Stimulated activated CD4-positive, alpha-beta T cell treated with anti-CD3 and anti-CD28 coated beads, TNF-alpha, amount 100 ng/mL, for 4 hours (primary cell): ENCODE measurements at regions not wholly inside any gene's neighbourhood (a gene's known extent, or its start where the extent isn't known, plus 50 kb on each side); places are given as distances from the start of the nearest gene placed in this dataset.

ENCODE experiments used
- DNase-seq, 3 experiments: peaks; one replicate each; pipeline ENCODE4 v3.0.0-alpha.2; 2020; ENCODE audit warnings: low read depth in 3 of 3

DNA sequence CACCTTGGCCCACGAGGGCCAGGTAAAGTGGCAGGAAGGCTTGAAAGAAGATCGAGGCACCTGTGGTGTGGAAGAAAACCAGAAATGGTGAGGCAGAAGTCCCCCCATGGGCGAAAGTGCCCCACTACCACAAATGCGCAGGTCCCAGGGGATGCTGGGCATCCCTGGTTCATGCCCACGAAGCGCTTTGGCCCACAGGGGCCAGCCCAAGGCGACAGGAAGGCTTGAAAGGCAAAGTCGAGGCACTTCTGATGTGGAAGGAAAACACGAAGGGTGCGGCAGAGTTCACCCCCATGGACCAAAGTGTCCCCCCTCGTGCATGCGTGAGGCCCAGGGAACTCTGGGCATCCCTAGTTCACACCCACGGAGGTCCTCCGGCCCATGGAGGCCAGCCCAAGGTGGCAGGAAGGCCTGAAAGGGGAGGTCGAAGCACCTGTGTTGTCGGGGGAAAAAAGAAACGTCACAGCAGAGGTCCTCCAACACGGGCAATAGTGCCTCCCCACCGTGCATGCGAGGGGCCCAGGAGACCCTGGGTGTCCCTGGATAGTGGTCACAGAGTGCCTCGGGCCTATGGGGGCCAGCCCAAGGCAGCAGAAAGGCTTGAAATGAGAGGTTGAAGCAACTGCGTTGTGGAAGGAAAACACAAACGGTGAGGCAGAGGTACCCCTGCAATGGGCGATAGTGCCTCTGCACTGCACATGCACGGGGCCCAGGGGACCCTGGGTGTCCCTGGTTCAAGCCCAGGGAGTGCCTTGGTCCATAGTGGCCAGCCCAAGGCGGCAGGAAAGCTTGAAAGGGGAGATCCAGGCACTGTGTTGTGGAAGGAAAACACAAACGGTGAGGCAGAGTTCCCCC, 373.9 kb downstream of the ALG10 start:
- no peak for DNase-seq

DNA sequence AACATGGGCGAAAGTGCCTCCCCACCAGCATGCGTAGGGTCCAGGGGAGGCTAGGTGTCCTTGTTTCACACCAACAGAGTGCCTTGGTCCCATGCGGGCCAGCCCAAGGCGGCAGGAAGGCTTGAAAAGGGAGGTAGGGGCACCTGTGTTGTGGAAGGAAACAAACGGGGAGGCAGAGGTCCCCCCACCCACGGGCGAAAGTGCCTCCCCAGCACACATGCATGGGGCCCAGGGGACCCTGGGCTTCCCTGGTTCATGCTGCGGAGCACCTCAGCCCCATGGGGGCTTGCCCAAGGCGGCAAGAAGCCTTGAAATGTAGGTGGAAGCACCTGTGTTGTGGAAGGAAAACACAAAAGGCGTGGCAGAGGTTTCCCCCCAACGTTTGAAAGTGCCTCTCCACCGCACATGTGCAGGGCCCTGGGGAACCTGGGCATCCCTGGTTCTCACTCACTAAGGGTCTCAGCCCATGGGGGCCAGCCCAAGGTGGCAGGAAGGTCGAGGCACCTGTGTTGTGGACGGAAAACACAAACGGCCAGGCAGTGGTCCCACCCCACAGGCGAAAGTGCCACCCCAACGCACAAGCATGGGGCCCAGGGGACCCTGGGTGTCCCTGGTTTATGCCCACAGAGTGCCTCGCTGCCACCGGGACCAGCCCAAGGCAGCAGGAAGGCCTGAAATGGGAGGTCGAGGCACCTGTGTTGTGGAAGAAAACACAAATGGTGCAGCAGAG, 374.7 kb downstream of the ALG10 start:
- DNase-seq, result no peak

DNA sequence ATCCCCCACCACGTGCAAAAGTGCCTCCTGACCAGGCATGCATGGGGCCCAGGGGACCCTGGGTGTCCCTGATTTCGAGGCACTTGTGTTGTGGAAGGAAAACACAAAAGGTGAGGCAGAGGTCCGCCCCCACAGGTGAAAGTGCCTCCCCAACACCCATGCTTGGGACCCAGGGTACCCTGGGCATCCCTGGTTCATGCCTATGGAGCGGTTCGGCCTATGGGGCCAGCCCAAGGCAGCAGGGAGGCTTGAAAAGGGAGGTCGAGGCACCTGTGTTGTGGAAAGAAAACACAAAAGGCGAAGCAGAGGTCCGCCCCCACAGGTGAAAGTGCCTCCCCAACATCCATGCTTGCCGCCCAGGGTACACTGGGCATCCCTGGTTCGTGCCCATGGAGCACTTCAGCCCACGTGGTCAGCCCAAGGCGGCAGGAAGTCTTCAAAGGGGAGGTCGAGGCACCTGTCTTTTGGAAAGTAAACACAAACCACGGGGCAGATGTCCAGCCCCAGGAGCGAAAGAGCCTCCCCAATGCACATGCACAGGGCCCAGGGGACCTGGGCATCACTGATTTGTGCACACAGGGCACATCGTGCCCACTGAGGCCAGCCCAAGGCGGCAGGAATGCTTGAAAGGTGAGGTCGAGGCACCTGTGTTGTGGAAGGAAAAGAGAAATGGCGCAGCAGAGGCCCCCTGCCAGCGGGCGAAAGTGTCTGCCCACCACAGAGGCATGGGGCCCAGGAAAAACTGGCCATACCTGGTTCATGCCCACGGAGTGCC, 375.5 kb downstream of the ALG10 start:
- DNase-seq, result no peak

DNA sequence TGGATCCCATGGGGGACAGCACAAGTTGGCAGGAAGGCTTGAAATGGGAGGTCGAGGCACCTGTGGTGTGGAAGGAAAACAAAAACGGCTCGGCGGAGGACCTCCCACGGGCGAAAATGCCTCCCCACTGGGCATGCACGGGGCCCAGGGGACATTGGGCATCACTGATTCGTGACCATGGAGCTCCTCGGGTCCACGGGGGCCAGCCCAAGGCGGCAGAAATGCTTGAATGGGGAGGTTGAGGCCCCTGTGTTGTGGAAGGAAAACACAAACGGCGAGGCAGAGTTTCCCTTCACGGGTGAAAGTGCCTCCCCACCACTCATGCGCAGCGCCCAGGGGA, 376.0 kb downstream of the ALG10 start:
- DNase-seq, result no peak

DNA sequence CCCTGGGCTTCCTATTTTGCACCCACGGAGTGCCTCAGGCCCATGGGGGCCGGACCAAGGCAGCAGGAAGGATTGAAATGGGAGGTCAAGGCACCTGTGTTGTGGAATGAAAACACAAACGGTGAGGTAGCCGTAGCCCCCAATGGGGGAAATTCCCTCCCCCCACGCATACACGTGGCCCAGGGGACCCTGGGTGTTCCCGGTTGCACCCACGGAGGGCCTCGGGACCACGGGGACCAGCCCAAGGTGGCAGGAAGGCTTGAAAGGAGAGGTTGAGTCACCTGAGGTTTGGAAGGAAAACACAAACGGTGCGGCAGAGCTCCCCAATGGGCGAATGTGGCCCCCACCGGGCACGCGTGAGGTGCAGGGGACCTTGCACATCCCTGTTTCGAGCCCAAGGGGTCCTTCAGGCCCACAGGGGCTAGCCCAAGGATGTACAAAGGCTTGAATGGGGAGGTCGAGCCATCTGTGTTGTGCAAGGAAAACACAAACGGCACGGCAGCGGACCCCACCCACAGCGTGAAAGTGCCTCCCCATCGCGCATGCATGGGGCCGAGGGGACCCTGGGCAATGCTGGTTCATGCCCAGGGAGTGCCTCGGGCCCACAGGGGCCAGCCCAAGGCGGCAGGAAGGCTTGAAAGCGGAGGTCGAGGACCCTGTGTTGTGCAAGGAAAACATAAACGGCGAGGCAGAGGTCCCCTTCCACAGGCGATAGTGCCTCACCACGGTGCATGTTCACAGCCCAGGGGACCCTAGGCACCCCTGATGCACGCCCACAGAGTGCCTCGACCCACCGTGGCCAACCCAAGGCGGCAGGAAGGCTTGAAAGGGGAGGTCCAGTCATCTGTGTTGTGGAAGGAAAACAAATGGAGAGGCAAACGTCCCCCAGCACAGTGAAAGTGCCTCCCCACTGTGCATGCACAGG, 376.7 kb downstream of the ALG10 start:
- no peak for DNase-seq

DNA sequence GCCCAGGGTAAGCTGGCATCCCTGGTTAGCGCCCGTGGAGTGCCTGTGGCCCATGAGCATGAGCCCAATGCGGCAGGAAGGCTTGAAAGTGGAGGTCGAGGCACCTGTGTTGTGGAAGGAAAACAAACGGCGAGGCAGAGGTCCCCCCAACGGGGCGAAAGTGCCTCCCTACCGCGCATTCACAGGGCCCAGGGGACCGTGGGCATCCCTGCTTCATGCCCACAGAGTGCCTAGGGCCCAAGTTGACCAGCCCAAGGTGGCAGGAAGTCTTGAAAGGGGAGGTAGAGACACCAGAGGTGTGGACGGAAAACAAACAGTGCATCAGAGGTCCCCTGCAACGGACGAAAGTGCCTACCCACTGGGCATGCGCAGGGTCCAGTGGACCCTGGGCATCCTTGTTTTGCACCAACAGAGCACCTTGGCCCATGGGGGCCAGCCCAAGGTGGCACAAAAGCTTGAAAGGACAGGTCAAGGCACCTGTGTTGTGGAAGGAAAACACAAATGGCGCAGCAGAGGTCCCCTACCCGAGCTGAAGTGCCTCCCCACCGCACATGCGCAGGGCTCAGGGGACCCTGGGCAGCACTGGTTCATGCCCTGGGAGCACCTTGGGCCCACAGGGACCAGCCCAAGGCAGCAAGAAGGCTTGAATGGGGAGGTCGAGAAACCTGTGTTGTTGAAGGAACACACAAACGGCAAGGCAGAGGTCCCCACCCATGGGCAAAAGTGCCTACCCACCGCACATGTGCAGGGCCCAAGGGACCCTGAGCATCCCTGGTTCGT, 377.5 kb downstream of the ALG10 start:
- DNase-seq, result no peak

DNA sequence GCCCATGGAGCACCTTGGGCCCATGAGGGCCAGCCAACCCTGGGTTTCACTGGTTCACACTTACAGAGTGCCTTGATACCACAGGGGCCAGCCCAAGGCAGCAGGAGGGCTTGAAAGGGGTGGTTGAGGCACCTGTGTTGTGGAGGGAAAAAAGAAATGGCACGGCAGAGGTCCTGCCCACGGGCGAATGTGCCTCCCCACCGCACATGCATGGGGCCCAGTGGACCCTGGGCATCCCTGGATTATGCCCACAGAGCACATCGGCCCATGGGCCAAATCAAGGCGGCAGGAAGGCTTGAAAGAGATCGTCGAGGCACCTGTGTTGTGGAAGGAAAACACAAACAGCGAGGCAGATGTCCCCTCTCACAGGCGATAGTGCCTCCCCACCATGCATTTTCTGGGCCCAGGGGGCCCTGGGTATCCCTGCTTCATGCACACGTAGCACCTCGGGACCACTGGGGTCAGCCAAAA, 378.1 kb downstream of the ALG10 start:
- DNase-seq, result no peak

DNA sequence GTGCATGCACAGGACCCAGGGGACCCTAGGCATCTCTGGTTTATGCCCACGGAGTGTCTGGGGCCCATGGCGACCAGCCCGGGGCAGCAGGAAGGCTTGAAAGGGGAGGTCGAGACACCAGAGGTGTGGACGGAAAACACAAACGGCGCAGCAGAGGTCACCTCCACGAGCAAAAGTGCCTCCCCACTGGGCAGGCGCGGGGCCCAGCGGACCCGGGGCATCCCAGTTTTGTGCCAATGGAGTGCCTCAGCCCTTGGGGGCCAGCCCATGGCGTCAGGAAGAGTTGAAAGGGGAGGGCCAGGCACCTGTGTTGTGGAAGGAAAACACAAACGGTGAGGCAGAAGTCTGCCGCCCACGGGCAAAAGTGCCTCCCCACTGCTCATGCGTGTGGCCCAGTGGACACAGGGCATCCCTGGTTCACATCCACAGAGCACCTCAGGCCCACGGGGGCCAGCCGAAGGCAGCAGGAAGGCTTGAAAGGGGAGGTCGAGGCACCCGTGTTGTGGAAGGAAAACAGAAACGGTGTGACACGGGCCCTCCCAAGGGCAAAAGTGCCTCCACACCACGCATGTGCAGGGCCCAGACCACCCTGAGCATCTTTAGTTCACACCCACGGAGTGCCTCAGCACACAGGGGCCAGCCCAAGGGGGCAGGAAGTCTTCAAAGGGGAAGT, 378.8 kb downstream of the ALG10 start:
- DNase-seq, result no peak

DNA sequence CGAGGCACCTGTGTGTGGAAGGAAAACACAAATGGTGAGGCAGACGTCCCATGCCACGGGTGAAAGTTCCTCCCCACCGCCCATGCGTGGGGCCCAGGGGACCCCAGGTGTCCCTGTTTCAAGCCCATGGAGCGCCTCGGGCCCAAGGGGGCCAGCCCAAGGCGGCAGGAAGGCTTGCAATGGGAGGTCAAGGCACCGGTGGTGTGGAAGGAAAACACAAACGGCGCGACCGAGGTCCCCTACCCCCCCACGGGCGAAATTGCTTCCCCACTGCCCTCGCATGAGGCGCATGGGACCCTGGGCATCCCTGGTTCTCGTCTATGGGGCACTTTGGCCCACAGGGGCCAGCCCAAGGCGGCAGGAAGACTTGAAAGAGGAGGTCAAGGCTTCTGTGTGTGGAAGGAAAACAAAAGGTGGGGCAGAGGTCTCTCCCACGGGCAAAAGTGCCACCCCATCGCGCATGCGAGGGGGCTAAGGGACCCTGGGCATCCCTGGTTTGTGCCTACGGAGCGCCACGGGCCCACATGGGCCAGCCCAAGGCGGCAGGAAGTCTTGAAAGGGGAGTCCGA, 379.4 kb downstream of the ALG10 start:
- no peak for DNase-seq

DNA sequence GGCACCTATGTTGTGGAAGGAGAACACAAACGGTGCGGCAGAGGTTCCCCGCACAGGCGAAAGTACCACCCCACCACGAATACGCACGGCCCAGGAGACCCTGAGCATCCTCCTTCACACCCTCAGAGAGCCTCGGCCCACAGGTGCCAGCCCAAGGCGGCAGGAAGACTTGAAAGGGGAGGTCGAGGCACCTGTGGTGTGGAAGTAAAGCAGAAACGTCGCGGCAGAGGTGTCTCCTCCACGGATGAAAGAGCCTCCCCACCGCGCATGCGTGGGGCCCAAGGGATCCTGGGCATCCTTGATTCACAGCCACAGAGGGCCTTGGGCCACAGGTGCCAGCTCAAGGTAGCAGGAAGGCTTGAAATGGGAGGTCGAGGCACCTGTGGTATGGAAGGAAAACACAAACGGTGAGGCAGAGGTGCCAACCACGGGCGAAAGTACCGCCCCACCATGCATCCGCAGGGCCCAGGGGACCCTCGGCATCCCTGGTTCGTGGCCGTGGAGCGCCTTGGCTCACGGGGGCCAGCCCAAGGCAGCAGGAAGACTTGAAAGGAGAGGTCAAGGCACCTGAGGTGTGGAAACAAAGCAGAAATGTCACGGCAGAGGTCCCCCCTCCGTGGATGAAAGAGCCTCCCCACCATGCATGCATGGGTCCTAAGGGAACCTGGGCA, 380.1 kb downstream of the ALG10 start:
- DNase-seq, result no peak

DNA sequence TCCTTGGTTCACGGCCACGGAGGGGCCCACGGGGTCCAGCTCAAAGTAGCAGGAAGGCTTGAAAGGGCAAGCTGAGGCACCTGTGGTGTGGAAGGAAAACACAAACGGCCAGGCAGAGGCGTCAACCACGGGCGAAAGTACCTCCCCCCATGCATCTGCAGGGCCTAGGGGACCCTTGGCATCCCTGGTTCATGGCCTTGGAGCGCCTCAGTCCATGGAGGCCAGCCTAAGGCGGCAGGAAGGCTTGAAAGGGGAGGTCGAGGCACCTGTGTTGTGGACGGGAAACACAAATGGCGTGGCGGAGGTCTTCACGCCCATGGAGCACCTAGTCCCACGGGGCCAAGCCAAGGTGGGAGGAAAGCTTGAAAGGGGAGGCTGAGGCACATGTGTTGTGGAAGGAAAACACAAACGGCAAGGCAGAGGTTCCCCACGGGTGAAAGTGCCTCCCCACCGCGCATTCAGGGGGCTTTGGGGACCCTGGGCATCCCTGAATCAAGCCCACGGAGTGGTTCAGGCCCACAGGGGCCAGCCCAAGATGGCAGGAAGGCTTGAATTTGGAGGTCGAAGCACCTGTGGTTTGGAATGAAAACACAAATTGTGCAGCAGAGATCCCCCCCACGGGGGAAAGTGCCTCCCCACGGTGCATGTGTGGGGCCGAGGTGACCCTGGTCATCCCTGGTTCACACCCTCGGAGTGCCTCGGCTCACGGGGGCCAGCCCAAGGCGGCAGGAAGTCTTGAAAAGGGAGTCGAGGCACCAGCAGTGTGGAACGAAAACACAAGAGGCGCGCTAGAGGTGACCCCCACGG, 380.8 kb downstream of the ALG10 start:
- no peak for DNase-seq

DNA sequence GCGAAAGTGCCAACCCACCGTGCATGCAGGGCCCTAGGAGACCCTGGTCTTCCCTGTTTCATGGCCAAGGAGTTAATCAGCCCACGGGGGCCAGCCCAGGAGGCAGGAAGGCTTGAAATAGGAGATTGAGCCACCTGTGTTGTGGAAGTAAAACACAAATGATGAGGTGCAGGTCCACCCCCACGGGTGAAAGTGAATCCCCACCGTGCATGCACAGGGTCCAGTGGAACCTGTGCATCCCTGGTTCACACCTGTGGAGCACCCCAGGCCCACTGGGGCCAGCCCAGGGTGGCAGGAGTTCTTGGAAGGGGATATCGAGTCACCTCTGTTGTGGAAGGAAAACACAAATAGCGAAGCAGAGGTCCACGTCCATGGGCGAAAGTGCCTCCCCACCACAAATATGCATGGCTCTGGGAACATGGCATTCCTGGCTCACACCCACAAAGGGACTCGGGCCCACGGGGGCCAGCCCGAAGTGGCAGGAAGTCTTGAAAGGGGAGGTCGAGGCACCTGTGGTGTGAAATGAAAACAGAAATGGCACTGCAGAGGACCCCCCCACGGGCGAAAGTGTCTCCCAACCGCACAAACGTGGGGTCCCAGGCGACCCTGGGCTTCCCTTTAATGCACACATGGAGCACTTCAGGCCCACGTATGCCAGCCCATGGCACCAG, 381.5 kb downstream of the ALG10 start:
- DNase-seq, result no peak

DNA sequence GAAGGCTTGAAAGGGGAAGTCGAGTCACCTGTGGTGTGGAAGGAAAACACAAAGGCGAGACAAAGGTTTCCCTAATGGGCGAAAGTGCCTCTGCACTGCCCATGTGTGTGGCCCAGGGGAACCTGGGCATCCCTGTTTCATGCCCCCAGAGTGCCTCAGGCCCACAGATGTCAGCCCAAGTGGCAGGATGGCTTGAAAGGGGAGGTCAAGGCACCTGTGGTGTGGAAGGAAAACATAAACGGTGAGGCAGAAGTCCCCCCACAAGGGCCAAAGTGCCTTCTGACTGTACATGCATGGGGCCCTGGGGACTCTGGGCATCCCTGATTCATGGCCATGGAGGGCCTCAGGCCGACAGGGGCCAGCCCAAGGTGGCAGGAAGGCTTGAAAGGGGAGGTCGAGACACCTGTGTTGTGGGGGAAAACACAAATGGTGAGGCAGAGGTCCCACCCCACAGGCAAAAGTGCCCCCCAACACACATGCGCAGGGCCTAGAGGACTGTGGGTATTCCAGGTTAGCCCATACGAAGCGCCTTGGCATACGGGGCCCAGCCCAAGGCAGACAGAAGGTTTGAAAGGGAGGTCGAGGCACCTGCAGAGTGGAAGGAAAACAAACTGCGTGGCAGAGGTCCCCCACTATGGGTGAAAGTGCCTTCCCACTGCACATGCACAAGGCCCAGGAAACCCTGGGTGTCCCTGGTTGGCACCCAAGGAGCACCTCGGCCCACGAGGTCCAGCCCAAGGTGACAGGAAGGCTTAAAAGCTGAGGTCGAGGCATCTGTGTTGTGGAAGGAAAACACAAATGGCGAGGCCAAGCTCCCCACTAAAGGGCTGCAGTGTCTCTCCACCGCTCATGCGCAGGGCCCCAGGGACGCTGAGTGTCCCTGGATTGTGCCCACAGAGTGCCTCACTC, 382.3 kb downstream of the ALG10 start:
- no peak for DNase-seq

DNA sequence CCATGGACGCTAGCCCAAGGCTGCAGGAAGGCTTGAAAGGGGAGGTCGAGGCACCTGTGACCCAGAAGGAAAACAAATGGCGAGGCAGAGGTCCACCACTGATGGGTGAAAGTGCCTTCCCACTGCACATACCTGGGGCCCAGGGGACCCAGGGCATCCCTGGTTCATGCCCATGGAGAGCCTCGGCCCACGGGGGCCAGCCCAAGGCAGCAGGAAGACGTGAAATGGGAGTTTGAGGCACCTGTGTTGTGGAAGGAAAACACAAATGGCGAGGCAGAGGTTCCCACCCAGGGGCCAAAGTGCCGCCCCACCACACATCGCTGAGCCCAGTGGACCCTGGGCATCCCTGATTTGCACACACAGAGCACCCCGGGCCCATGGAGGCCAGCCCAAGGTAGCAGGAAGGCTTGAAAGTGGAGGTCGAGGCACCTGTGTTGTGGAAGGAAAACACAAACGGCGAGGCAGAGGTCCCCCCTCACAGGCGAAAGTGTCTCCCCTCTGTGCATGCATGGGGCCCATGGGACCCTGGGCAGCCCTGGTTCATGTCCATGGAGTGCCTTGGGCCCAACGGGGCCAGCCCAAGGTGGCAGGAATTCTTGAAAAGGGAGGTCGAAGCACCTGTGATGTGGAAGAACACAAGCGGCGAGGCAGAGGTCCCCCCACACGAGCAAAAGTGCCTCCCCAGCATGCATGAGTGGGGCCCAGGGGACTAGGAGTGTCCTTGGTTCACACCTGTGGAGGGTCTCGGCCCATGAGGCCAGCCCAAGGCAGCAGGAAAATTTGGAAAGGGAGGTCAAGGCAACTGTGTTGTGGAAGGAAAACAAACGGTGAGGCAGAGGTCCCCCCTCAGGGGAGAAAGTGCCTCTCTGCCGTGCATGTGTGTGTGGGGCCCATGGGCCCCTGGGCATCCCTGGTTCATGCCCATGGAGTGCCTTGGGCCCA, 383.3 kb downstream of the ALG10 start:
- no peak for DNase-seq

DNA sequence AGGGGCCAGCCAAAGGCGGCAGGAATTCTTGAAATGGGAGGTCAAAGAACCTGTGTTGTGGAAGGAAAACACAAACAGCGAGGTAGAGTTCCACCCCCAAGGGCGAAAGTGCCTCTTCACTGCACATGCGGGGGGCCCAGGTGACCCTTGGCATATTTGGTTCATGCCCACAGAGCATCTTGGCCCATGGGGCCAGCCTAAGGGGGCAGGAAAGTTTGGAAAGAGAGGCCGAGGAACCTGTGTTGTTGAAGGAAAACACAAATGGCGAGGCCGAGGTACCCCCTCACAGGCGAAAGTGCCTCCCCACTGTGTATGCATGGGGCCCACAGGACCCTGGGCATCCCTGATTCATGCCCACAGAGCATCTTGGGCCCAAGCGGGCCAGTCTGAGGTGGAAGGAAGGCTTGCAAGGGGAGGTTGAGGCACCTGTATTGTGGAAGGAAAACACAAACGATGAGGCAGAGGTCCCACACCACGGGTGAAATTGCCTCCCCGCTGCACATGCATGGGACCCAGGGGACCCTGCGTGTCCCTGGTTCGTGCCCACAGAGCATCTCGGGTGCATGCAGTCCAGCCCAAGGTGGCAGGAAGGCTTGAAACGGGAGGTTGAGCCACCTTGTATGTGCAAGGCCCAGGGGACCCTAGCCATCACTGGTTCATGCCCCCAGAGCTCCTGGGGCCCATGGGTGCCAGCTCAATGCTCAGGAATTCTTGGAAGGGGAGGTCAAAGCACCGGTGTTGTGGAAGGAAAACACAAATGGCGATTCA, 384.1 kb downstream of the ALG10 start:
- no peak for DNase-seq
